Upper lobe of left lung (tissue), 6 donors: ENCODE measurements at regions not wholly inside any gene's neighbourhood (a gene's known extent, or its start where the extent isn't known, plus 50 kb on each side); places are given as distances from the start of the nearest gene placed in this dataset.
A peak's percentile ranks its signal among the peaks of the same experiment; 100 is the strongest.

ENCODE experiments used
- ATAC-seq, 2 donors: fragments of 200-7000 bp; cut with Tn5 transposase; one replicate each; pipeline ENCODE4 v1.9.1; 2022; ENCODE audit warnings: mild to moderate bottlenecking in 2 of 2, moderate library complexity in 2 of 2; ENCODE audit not compliant: low FRiP score in 2 of 2
- DNase-seq, 2 donors: peaks; one replicate each; pipeline ENCODE4 v3.0.0-alpha.2; 2019 to 2020
- H3K27ac ChIP-seq, 4 donors: fragments of 200-600 bp; sonication (generic); one replicate each; pipeline ENCODE4 v1.5.1; 2016 to 2019
- H3K27me3 ChIP-seq, 4 donors: fragments of 200-600 bp; sonication (generic); one replicate each; pipeline ENCODE4 v1.5.1; 2017 to 2019
- H3K36me3 ChIP-seq, 4 donors: fragments of 200-600 bp; sonication (generic); one replicate each; pipeline ENCODE4 v1.5.1; 2016 to 2019
- H3K4me1 ChIP-seq, 4 donors: fragments of 200-600 bp; sonication (generic); one replicate each; pipeline ENCODE4 v1.5.1; 2018 to 2019
- H3K4me3 ChIP-seq, 4 donors: fragments of 200-600 bp; sonication (generic); one replicate each; pipeline ENCODE4 v1.5.1; 2017 to 2019; ENCODE audit warnings: mild to moderate bottlenecking in 2 of 4, moderate library complexity in 1 of 4
- H3K9me3 ChIP-seq, 4 donors: fragments of 200-600 bp; sonication (generic); one replicate each; pipeline ENCODE4 v1.5.1; 2018 to 2019
- EP300 ChIP-seq, 4 donors: sonication (generic); formaldehyde crosslinking; IDR thresholded peaks; one replicate each; pipeline ENCODE4 v1.5.1; 2017; ENCODE audit warnings: antibody characterized with exemption in 4 of 4, control low read depth in 2 of 4
- POLR2A ChIP-seq, 4 donors: fragments of 450-650 bp; IDR thresholded peaks; one replicate each; pipeline ENCODE4 v1.5.1; 2016 to 2017; ENCODE audit warnings: antibody characterized with exemption in 4 of 4, mild to moderate bottlenecking in 2 of 4
- POLR2AphosphoS5 ChIP-seq, 2 donors: sonication (generic); formaldehyde crosslinking; IDR thresholded peaks; one replicate each; pipeline ENCODE4 v1.5.1; 2017; ENCODE audit warnings: antibody characterized with exemption in 2 of 2
- WGBS, 2 donors: methylation state at CpG; one replicate each; pipeline ENCODE4 v1.1.5; 2017 to 2018; 5-methylcytosine and 5-hydroxymethylcytosine counted together
- TF ChIP-seq, protein P1 (sequence below), 6 experiments: fragments of 450-650 bp in 4 of 6; fragments of 200-600 bp in 2 of 6; sonication (generic) in 2 of 6; IDR thresholded peaks; one replicate each; pipeline ENCODE4 v1.5.1; 2016 to 2019; ENCODE audit warnings: antibody characterized with exemption in 6 of 6
- donor health status: DM: no; HTN: no; CAD: no; lungs with moderate emphysema.
- donor health status: DM: no; HTN: yes; CAD: no; lungs with severe emphysema.

DNA sequence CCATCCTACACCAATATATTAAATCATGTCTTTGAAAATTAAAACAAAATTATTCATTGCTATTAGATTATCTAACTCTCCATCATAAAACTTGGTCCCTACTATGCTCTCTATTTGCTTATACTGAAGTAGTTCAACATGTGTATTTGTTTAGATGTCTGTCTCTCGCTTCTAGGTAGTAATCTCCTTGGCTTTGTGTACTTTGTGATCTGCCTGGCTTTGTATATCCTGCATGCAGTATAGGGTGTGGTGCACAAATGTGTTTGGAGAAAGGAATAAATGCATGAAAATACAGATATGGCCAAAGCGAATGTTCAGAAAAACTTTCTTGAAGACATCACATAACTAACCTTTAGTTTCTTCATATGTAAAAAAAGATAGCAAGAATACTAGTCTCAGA lies 246.6 kb upstream of the LRFN5 start:
- no peak overlapping the region for H3K4me3 ChIP-seq
- TF ChIP-seq EP300 (IDR thresholded peaks at IDR 0.05) (no peak), POLR2A (IDR thresholded peaks at IDR 0.05) (no peak), POLR2AphosphoS5 (IDR thresholded peaks at IDR 0.05) (no peak)
- H3K27ac ChIP-seq, result no peak overlapping the region
- DNase-seq (no peak), ATAC-seq (no peak)
- no peaks in the 10 kb centered on the region for H3K9me3 ChIP-seq
- no peaks in the 10 kb centered on the region for H3K27me3 ChIP-seq
- 80 to 83% methylated on average over 2 of the region's 2 CpGs for WGBS, 2 donors
- no peaks in the 10 kb centered on the region for H3K36me3 ChIP-seq
- no peaks in the 10 kb centered on the region for H3K4me1 ChIP-seq

DNA sequence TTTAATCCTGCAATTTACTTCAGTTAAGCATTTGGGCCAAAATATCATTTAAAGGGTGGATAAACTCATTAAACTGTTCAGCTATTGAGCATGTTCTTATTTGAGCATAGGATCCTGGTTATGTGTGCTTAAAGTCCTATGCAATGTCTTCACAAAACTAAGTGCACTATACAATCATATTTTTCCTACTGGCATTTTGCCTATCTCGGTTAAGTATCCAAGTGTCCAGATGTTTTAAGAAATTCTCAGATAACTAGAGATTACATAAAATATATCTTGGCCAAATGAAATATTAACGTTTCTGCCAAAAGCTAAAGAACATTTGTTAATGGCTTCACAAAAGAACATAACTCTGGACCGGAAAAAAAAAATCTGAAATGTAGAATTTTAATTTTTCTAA lies 250.8 kb upstream of the LRFN5 start:
- Histone ChIP-seq H3K27ac (no peak overlapping the region), H3K9me3 (no peaks in the 10 kb centered on the region), H3K4me3 (no peak overlapping the region), H3K4me1 (no peaks in the 10 kb centered on the region), H3K36me3 (no peaks in the 10 kb centered on the region), H3K27me3 (no peaks in the 10 kb centered on the region)
- ATAC-seq, result no peak
- no peak for DNase-seq
- TF ChIP-seq, protein P1, sequence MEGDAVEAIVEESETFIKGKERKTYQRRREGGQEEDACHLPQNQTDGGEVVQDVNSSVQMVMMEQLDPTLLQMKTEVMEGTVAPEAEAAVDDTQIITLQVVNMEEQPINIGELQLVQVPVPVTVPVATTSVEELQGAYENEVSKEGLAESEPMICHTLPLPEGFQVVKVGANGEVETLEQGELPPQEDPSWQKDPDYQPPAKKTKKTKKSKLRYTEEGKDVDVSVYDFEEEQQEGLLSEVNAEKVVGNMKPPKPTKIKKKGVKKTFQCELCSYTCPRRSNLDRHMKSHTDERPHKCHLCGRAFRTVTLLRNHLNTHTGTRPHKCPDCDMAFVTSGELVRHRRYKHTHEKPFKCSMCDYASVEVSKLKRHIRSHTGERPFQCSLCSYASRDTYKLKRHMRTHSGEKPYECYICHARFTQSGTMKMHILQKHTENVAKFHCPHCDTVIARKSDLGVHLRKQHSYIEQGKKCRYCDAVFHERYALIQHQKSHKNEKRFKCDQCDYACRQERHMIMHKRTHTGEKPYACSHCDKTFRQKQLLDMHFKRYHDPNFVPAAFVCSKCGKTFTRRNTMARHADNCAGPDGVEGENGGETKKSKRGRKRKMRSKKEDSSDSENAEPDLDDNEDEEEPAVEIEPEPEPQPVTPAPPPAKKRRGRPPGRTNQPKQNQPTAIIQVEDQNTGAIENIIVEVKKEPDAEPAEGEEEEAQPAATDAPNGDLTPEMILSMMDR (IDR thresholded peaks at IDR 0.05), result no peak
- TF ChIP-seq EP300 (IDR thresholded peaks at IDR 0.05) (no peak), POLR2A (IDR thresholded peaks at IDR 0.05) (no peak), POLR2AphosphoS5 (IDR thresholded peaks at IDR 0.05) (no peak)
- WGBS, 2 donors, result 19 to 69% methylated on average over 3 of the region's 3 CpGs

DNA sequence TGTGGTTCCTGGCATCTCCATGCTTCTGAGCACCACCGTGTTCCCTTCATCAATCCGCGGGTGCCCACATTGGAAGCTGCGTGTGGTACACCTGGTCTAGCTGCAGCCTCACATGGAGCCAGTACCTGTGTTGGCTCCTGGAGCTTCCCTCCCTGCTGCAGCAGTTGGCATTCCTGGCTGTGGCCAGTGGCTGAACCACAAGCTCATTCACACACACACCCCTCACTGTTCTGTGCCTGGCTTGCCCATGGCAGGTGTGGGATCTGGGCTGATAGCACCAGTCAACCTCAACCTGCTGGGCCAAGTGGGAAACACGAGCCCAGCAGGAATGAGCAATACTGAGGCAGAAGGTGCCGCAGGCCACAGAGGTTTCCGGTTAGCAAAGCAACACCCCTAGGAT lies 256.2 kb upstream of the LRFN5 start:
- H3K4me3 ChIP-seq, result no peak overlapping the region

DNA sequence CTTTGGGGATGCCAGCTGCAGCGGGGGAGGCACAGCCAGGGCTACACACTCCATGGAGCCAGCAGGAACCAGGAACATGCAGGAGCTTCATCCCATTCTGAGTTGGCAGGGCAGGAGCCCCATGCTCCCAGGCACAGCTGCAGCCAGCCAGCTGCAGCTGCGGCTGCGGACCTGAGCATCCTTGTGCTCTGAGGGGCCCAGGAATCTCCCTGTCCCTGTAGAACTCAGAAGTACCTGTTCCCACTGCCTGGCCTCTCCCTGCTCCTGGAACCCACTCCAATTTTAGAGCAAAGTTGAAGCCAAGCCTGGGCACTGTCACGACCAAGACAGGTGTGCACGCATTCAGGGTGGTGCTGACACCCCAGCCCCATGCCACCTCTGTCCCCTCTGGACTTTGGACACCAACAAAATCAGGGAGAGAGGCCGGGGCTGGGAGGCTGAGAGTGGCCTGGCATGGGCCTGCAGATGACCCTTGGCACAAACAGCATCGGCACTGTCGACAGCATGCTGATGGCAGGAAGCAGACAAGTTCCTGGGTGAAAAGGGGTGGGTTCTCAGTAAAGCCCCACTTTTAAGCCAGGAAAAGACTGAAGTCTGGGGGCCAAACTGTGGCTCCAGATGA lies 257.3 kb upstream of the LRFN5 start:
- H3K36me3 ChIP-seq, result no peaks in the 10 kb centered on the region
- no peaks in the 10 kb centered on the region for H3K27me3 ChIP-seq
- ATAC-seq, result peak in 1 of 2 donors; percentile 30
- no peaks in the 10 kb centered on the region for H3K9me3 ChIP-seq
- TF ChIP-seq POLR2A (IDR thresholded peaks at IDR 0.05), result no peak
- TF ChIP-seq, protein P1 (IDR thresholded peaks at IDR 0.05), result no peak
- TF ChIP-seq POLR2AphosphoS5 (IDR thresholded peaks at IDR 0.05), result no peak
- no peak for TF ChIP-seq EP300 (IDR thresholded peaks at IDR 0.05)
- no peak overlapping the region for H3K4me3 ChIP-seq
- H3K27ac ChIP-seq, result no peak overlapping the region
- no peaks in the 10 kb centered on the region for H3K4me1 ChIP-seq
- DNase-seq, result peak in 1 of 2 donors; percentile 42
- 72 to 76% methylated on average over 4 to 8 of the region's 8 CpGs for WGBS, 2 donors

More for the DNA sequence above, 256.2 kb upstream of the LRFN5 start:
- no peak for TF ChIP-seq POLR2AphosphoS5 (IDR thresholded peaks at IDR 0.05)
- no peak for TF ChIP-seq POLR2A (IDR thresholded peaks at IDR 0.05)
- TF ChIP-seq, protein P1 (IDR thresholded peaks at IDR 0.05), result no peak
- no peak for TF ChIP-seq EP300 (IDR thresholded peaks at IDR 0.05)
- Histone ChIP-seq H3K4me1 (no peaks in the 10 kb centered on the region), H3K27ac (no peak overlapping the region), H3K36me3 (no peaks in the 10 kb centered on the region), H3K27me3 (no peaks in the 10 kb centered on the region), H3K9me3 (no peaks in the 10 kb centered on the region)
- 85 to 87% methylated on average over 7 of the region's 7 CpGs for WGBS, 2 donors
- peak in 1 of 2 donors; percentile 0 for DNase-seq
- peak; percentile 16 to 26 for ATAC-seq

DNA sequence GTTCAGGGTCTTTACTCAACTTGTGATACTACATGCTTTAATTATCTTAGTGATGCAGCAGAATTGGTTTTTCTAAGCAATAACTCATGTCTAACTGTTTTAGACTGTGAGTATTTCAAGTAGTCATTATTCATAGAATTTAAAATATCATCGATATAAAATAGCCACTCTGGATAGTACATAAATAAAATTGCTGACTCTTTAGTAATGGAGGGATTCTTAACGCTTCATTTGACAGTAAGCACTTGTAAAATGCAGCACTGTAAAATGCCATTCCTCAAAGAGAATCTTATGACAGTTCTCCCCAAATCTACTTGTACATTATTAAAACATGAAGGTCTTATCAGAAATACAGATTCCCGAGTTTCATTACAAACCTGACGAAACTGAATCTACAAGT lies 262.8 kb upstream of the LRFN5 start:
- Histone ChIP-seq H3K27me3 (no peaks in the 10 kb centered on the region), H3K9me3 (no peaks in the 10 kb centered on the region), H3K4me3 (no peak overlapping the region), H3K27ac (no peak overlapping the region), H3K4me1 (no peaks in the 10 kb centered on the region), H3K36me3 (no peaks in the 10 kb centered on the region)
- TF ChIP-seq POLR2A (IDR thresholded peaks at IDR 0.05) (no peak), POLR2AphosphoS5 (IDR thresholded peaks at IDR 0.05) (no peak), EP300 (IDR thresholded peaks at IDR 0.05) (no peak)
- TF ChIP-seq, protein P1 (IDR thresholded peaks at IDR 0.05), result no peak
- DNase-seq (no peak), ATAC-seq (no peak)
- 84 to 90% methylated on average over 4 of the region's 4 CpGs for WGBS, 2 donors
